ENCODE measurements at regions not wholly inside any gene's neighbourhood (a gene's known extent, or its start where the extent isn't known, plus 50 kb on each side); places are given as distances from the start of the nearest gene placed in this dataset.

DNA sequence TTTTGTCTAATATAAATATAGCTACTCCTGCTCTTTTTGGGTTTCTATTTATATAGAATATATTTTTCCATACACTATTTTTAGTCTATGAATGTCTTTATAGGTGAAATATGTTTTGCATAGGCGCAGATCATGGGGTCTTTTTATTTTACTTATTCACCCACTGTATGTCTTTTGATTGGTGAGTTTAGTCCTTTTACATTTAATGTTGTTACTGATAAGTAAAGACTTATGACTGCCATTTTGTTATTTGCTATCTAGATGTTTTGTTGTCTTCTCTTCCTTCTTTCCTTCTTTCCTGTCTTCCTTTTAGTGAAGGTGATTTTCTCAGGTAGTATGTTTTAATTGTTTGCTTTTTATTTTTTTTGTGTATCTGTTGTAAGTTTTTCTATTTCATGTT, 276.8 kb upstream of the CNTNAP2 start:
- TF ChIP-seq YY1 (IDR thresholded peaks at IDR 0.05; ENCODE audit: low read depth): no peak
- no peak for TF ChIP-seq RAD21 (IDR thresholded peaks at IDR 0.05; ENCODE audit: low read depth)
- no peak for TF ChIP-seq FOXM1 (IDR thresholded peaks at IDR 0.05; ENCODE audit: borderline replicate concordance, low read depth)
- TF ChIP-seq TEAD4 (IDR thresholded peaks at IDR 0.05): no peak
- TF ChIP-seq EP300 (IDR thresholded peaks at IDR 0.05; ENCODE audit: borderline replicate concordance): no peak
- no peak for TF ChIP-seq NFIC (IDR thresholded peaks at IDR 0.05)
- no peak for TF ChIP-seq TAF1 (IDR thresholded peaks at IDR 0.05; ENCODE audit: low read depth)
- TF ChIP-seq, protein P1, sequence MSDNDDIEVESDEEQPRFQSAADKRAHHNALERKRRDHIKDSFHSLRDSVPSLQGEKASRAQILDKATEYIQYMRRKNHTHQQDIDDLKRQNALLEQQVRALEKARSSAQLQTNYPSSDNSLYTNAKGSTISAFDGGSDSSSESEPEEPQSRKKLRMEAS (IDR thresholded peaks at IDR 0.05): no peak
- no peak for TF ChIP-seq CREB1 (IDR thresholded peaks at IDR 0.05; ENCODE audit: low read depth)
- no peak for TF ChIP-seq CEBPB (IDR thresholded peaks at IDR 0.05)
- no peak for TF ChIP-seq EGR1 (IDR thresholded peaks at IDR 0.05)
- TF ChIP-seq, protein P2, sequence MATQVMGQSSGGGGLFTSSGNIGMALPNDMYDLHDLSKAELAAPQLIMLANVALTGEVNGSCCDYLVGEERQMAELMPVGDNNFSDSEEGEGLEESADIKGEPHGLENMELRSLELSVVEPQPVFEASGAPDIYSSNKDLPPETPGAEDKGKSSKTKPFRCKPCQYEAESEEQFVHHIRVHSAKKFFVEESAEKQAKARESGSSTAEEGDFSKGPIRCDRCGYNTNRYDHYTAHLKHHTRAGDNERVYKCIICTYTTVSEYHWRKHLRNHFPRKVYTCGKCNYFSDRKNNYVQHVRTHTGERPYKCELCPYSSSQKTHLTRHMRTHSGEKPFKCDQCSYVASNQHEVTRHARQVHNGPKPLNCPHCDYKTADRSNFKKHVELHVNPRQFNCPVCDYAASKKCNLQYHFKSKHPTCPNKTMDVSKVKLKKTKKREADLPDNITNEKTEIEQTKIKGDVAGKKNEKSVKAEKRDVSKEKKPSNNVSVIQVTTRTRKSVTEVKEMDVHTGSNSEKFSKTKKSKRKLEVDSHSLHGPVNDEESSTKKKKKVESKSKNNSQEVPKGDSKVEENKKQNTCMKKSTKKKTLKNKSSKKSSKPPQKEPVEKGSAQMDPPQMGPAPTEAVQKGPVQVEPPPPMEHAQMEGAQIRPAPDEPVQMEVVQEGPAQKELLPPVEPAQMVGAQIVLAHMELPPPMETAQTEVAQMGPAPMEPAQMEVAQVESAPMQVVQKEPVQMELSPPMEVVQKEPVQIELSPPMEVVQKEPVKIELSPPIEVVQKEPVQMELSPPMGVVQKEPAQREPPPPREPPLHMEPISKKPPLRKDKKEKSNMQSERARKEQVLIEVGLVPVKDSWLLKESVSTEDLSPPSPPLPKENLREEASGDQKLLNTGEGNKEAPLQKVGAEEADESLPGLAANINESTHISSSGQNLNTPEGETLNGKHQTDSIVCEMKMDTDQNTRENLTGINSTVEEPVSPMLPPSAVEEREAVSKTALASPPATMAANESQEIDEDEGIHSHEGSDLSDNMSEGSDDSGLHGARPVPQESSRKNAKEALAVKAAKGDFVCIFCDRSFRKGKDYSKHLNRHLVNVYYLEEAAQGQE (IDR thresholded peaks at IDR 0.05; ENCODE audit: low read depth): no peak
- no peak for TF ChIP-seq TCF12 (IDR thresholded peaks at IDR 0.05; ENCODE audit: low read depth)

Measured in Ishikawa (cell line).